Epithelial cell of esophagus (primary cell): ENCODE measurements at regions not wholly inside any gene's neighbourhood (a gene's known extent, or its start where the extent isn't known, plus 50 kb on each side); places are given as distances from the start of the nearest gene placed in this dataset.
"Not testable (repeated sequence)": the region's sequence is repeated elsewhere in the genome, so short reads cannot be mapped to it uniquely, and the experiment has no call there.

ENCODE experiments used
- DNase-seq: peaks from one replicate; pipeline ENCODE4 v3.0.0; 2010; ENCODE audit warnings: low read depth
- H3K4me3 ChIP-seq: 2 replicates; pipeline ENCODE4 v1.5.1; 2011; ENCODE audit warnings: mild to moderate bottlenecking, low read length, control low read depth
- CTCF ChIP-seq: IDR thresholded peaks from 2 replicates; pipeline ENCODE4 v1.5.1; 2011; ENCODE audit warnings: low read depth, mild to moderate bottlenecking, low read length, control low read depth, inconsistent platforms; ENCODE audit not compliant: insufficient read depth; ENCODE audit errors: missing control alignments

GRCh38 chr3:197459571-197459970 is 96.2 kb downstream of the BDH1 start:
- not testable (repeated sequence) for H3K4me3 ChIP-seq, DNase-seq

- no peak for TF ChIP-seq CTCF
- H3K4me3 ChIP-seq, result no peak overlapping the region
- no peak for DNase-seq
Observed at GRCh38 chr3:197458906-197459470, 96.8 kb downstream of the BDH1 start.

GRCh38 chr3:197458179-197458707 is 97.5 kb downstream of the BDH1 start:
- DNase-seq, result peak; percentile 51
- TF ChIP-seq CTCF, result peak; percentile 55

GRCh38 chr3:197456261-197457091 is 99.3 kb downstream of the BDH1 start:
- peak overlapping the region; percentile 37 for H3K4me3 ChIP-seq
- TF ChIP-seq CTCF, result no peak
- peak; percentile 68 for DNase-seq

More at GRCh38 chr3:197458179-197458707, 97.5 kb downstream of the BDH1 start:
- peak overlapping the region; percentile 21 for H3K4me3 ChIP-seq

- DNase-seq, H3K4me3 ChIP-seq: not testable (repeated sequence)
Observed at GRCh38 chr3:197454841-197455240, 100.9 kb downstream of the BDH1 start.

GRCh38 chr3:197454014-197454413 is 101.8 kb downstream of the BDH1 start:
- H3K4me3 ChIP-seq, result no peak overlapping the region
- DNase-seq, result peak; percentile 37
- peak; percentile 57 for TF ChIP-seq CTCF

GRCh38 chr3:197450810-197451209 is 105.0 kb downstream of the BDH1 start:
- TF ChIP-seq CTCF, result no peak
- DNase-seq, result no peak
- H3K4me3 ChIP-seq, result no peak overlapping the region

GRCh38 chr3:197450308-197450707 is 105.5 kb downstream of the BDH1 start:
- TF ChIP-seq CTCF, result no peak
- no peak overlapping the region for H3K4me3 ChIP-seq
- no peak for DNase-seq

GRCh38 chr3:197449181-197449580 is 106.6 kb downstream of the BDH1 start:
- not testable (repeated sequence) for H3K4me3 ChIP-seq, DNase-seq

- not testable (repeated sequence) for DNase-seq, H3K4me3 ChIP-seq
Observed at GRCh38 chr3:197447781-197448180, 108.0 kb downstream of the BDH1 start.
